ENCODE measurements at regions not wholly inside any gene's neighbourhood (a gene's known extent, or its start where the extent isn't known, plus 50 kb on each side); places are given as distances from the start of the nearest gene placed in this dataset.

- Histone ChIP-seq H3K27me3 (replicated peaks in 1 of 4; ENCODE audit: control insufficient read depth in 3 of 4, extremely low read depth in 1 of 4, insufficient read depth in 3 of 4, low read length in 3 of 4) (no peaks in the 10 kb centered on the region; a peak in 1 of 7 replicates), H3K56ac (replicated peaks; ENCODE audit: insufficient read length, low read depth, low read length) (no peak overlapping the region), H3K14ac (ENCODE audit: insufficient read length) (no peak overlapping the region), H3K23ac (ENCODE audit: insufficient read length) (no peak overlapping the region), H4K8ac (ENCODE audit: extremely low read depth, insufficient read depth, low read length) (no peak overlapping the region; the same call in 1 of the 2 replicates), H2AFZ (ENCODE audit: low read length) (no peak overlapping the region), H3K9ac (replicated peaks in 1 of 4; ENCODE audit: extremely low read depth in 1 of 4, low read depth in 3 of 4, low read length in 3 of 4) (no peak overlapping the region), H4K20me1 (replicated peaks in 1 of 2; ENCODE audit: control insufficient read depth in 1 of 2, insufficient read depth in 2 of 2, low read length in 2 of 2) (no peaks in the 10 kb centered on the region), H3K23me2 (ENCODE audit: low read depth, low read length) (no peaks in the 10 kb centered on the region), H4K5ac (ENCODE audit: insufficient read length, low read depth, low read length) (no peak overlapping the region), H3K36me3 (ENCODE audit: control insufficient read depth in 2 of 4, insufficient read depth in 4 of 4, low read length in 3 of 4) (no peaks in the 10 kb centered on the region), H2BK5ac (ENCODE audit: low read depth, low read length) (peak overlapping the region; percentile 39; the same call in 1 of the 2 replicates), H3K4me2 (ENCODE audit: insufficient read depth in 1 of 2, low read depth in 2 of 2, low read length in 2 of 2) (no peak overlapping the region), H2BK12ac (ENCODE audit: low read depth, low read length) (no peak overlapping the region), H3K4ac (replicated peaks; ENCODE audit: insufficient read length, low read depth, low read length) (no peak overlapping the region), H3K18ac (ENCODE audit: extremely low read depth, low read length) (no peak overlapping the region), H3K9me3 (ENCODE audit: insufficient read depth in 2 of 2, low read depth in 1 of 2, low read length in 1 of 2) (no peaks in the 10 kb centered on the region), H3K79me2 (ENCODE audit: control insufficient read depth in 1 of 2, insufficient read depth in 2 of 2, low read length in 2 of 2) (no peaks in the 10 kb centered on the region), H2BK20ac (ENCODE audit: low read length) (peak overlapping the region; percentile 21; the same call in 1 of the 2 replicates), H2AK5ac (ENCODE audit: low read depth, low read length) (no peak overlapping the region), H4K91ac (replicated peaks; ENCODE audit: insufficient read length, low read length) (no peak overlapping the region), H2BK15ac (ENCODE audit: low read length) (no peak overlapping the region), H3K79me1 (ENCODE audit: low read depth, low read length) (no peaks in the 10 kb centered on the region), H3K4me3 (ENCODE audit: extremely low read depth in 1 of 4, insufficient read depth in 2 of 4, low read depth in 3 of 4, low read length in 4 of 4) (no peak overlapping the region), H2BK120ac (replicated peaks; ENCODE audit: low read depth, low read length) (no peak overlapping the region), H3K27ac (ENCODE audit: low read depth, low read length) (no peak overlapping the region), H3K4me1 (replicated peaks in 1 of 4; ENCODE audit: control insufficient read depth in 3 of 4, insufficient read depth in 4 of 4, low read length in 3 of 4) (no peaks in the 10 kb centered on the region)
- DNase-seq (ENCODE audit: low read depth in 1 of 2, low spot score in 2 of 2) (no peak), FAIRE-seq (no peak)
- 91% methylated on average over 7 of the region's 7 CpGs; no CpG with 5 or more reads in 1 of the 2 experiments for WGBS, 2 experiments (ENCODE audit: extremely low coverage in 1 of 2, insufficient coverage in 1 of 2, insufficient read length in 1 of 2, insufficient replicate concordance in 2 of 2, low coverage in 1 of 2, low lambda C conversion rate in 2 of 2, missing lambda C conversion rate in 1 of 2)
- POLR2A ChIA-PET (ENCODE audit: partially characterized antibody) = interaction anchor here (1.5 kb wide), 1 partner anchor 31 kb away, joined by 3 read pairs; no protein-coding TSS in a partner anchor
- CTCF ChIA-PET (ENCODE audit: partially characterized antibody) = interaction anchor here (0.7 to 1.6 kb wide), 6 partner anchors 14 to 150 kb away, joined by 3 to 7 read pairs (median 3); no protein-coding TSS in a partner anchor
- TF ChIP-seq EP300 (IDR thresholded peaks at IDR 0.05; ENCODE audit: borderline replicate concordance in 1 of 2, low read depth in 2 of 2, low read length in 2 of 2) (no peak), RXRA (IDR thresholded peaks at IDR 0.05; ENCODE audit: insufficient read depth, low read depth, low read length) (no peak), KDM5A (IDR thresholded peaks at IDR 0.05; ENCODE audit: low read length) (no peak), SP1 (IDR thresholded peaks at IDR 0.05; ENCODE audit: low read depth, low read length) (no peak)
Measured at GRCh38 chr21:41666641-41667081, 100.2 kb downstream of the RIPK4 start.

All from H1 (cell line).